22Rv1 (cell line): ENCODE measurements at regions not wholly inside any gene's neighbourhood (a gene's known extent, or its start where the extent isn't known, plus 50 kb on each side); places are given as distances from the start of the nearest gene placed in this dataset.

Experiments used
- CTCF ChIP-seq: fragments of 450-650 bp; IDR thresholded peaks from 2 replicates; pipeline ENCODE4 v1.5.1; 2017; ENCODE audit warnings: mild to moderate bottlenecking
- ZFX ChIP-seq: fragments of 450-650 bp; IDR thresholded peaks from 2 replicates; pipeline ENCODE4 v1.6.1; 2017; ENCODE audit warnings: antibody characterized with exemption, borderline replicate concordance

GRCh38 chr15:24777307-24777706 lies 101.7 kb downstream of the NPAP1 start:
- no peak for TF ChIP-seq CTCF
- TF ChIP-seq ZFX: no peak
